GM12872 (cell line): ENCODE measurements at regions not wholly inside any gene's neighbourhood (a gene's known extent, or its start where the extent isn't known, plus 50 kb on each side); places are given as distances from the start of the nearest gene placed in this dataset.

Experiments
- CTCF ChIP-seq: IDR thresholded peaks from 3 replicates; pipeline ENCODE4 v1.5.1; 2011; ENCODE audit warnings: low read depth, mild to moderate bottlenecking, low read length, moderate library complexity; ENCODE audit not compliant: insufficient read depth

DNA sequence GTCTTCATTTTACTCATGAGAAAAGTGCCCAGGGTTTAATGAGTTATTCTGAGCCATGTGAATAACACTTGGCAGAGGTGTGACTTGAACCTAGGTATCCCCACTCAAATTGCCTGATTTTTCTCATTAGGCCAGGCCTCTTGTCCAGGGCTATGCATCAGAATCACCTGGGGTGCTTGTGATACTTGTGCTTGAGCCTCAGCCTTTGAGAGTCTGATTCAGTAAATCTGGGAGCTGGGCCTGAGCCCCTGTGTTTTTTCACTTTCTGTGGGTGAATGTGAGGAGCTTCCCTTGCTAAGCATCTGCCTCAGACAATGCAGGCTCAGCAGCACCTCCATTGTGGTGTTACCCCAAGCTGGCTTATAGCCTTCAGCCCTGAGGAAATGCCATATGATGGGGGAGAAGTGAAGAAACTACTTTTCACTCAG, 127.1 kb downstream of the S1PR1 start:
- no peak for TF ChIP-seq CTCF

- TF ChIP-seq CTCF: no peak
These were observed 127.7 kb downstream of the S1PR1 start for GRCh38 chr1:101364370-101365120.

DNA sequence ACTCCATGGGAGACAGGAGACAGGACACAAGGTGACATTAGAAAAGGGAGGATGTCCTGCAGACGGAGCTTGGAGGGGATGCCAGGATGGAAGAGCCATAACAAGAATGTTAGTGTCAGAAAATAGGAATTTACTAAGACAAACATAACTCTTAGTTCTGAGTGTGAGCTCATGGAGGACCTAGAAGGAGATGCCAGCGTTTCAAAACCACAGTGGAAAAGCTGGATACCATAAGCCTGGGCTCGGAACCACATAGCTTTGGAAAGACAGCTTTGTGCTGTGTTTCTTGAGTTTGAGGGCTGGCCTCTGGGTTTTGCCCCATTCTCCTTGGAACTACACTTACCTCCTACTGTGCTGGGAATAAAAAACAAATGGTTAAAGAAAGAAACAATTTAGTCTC, 128.4 kb downstream of the S1PR1 start:
- no peak for TF ChIP-seq CTCF

DNA sequence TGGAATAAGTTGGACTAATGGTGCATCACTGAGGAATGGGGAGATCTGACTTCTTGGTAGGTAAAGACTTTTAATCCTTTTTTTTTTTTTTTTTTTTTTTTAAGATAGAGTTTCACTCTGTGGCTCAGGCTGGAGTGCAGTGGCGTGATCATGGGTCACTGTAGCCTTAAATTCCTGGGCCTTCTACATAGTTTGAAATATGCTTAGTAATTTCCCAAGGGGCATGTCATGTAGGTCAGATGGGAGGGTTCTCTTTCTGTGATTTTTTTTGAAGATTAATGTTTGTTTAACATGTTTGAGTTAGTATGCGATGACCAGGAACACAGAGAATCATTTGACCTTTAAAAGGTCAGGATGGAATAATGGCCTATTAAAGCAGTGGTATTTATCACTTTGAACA, 129.1 kb downstream of the S1PR1 start:
- TF ChIP-seq CTCF: no peak

- TF ChIP-seq CTCF: no peak
These were observed 129.8 kb downstream of the S1PR1 start for GRCh38 chr1:101366513-101367215.

- no peak for TF ChIP-seq CTCF
These were observed 130.8 kb downstream of the S1PR1 start for GRCh38 chr1:101367630-101368029.

DNA sequence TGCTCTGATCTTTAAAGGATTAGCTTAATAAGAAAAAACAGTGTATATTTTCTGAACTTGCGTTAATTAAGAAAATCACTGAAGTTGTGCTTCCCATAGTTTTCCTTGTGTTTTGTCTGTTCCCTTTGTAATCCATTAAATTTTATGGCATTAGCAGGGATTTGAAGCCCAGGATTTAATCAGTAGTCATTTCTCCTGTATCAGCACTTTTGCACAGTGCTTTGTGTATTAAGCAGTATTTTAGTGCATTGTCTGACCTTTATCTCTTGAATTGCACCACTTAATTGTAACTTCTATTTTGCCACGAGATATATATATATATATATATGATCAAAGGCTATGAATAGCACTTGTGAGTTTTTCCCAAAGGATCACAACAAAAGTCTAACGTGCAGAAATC, 133.7 kb downstream of the S1PR1 start:
- no peak for TF ChIP-seq CTCF
